HepG2 (cell line): ENCODE measurements at regions not wholly inside any gene's neighbourhood (a gene's known extent, or its start where the extent isn't known, plus 50 kb on each side); places are given as distances from the start of the nearest gene placed in this dataset.

Experiments
- ATAC-seq: fragments of 200-7000 bp; cut with Tn5 transposase; 3 replicates; pipeline ENCODE4 v1.9.1; 2020; ENCODE audit warnings: mild to moderate bottlenecking, moderate library complexity
- BruUV-seq: library from RNA; stranded (reverse); fragments of 400-500 nt; replicated peaks from 2 replicates; lab custom pipeline; 2021; lab: Mats Ljungman, UMichigan
- CTCF ChIA-PET: fragments of 300-600 bp; formaldehyde crosslinking; extraction: SDS; loops from one replicate; lab custom pipeline; 2021; ENCODE audit warnings: low total read pairs, inconsistent platforms, low intra/inter-chr PET ratio; lab: Yijun Ruan, JAX
- POLR2A ChIA-PET: fragments of 350-600 bp; sonication (Branson Sonifier 250); formaldehyde crosslinking; loops from one replicate; lab custom pipeline; 2020; ENCODE audit warnings: antibody characterized with exemption, inconsistent platforms; lab: Yijun Ruan, JAX
- DNase-seq: peaks from one replicate; pipeline ENCODE4 v3.0.0-alpha.2; 2015; ENCODE audit warnings: low spot score
- FAIRE-seq: peaks from 3 replicates; lab custom pipeline; 2011; peaks lifted over from hg19 to GRCh38; lab: Jason Lieb, UNC
- H2AFZ ChIP-seq: one replicate; pipeline ENCODE4 v1.6.1; 2011; ENCODE audit warnings: low read length, inconsistent platforms
- H3K27ac ChIP-seq: fragments of 300-600 bp; 3 replicates; pipeline ENCODE4 v1.8.0; 2011; ENCODE audit warnings: mixed run types, mild to moderate bottlenecking, mixed read lengths, low read length, inconsistent platforms; ENCODE audit not compliant: insufficient read depth; ENCODE audit errors: extremely low read length
- H3K27me3 ChIP-seq, 2 experiments: fragments of 200-600 bp in 1 of 2; 2 replicates in 1 of 2; 3 replicates in 1 of 2; pipeline versions ENCODE4 v1.6.0 to v1.8.0; 2011; ENCODE audit warnings: low read length in 2 of 2, mild to moderate bottlenecking in 2 of 2, moderate library complexity in 2 of 2, inconsistent platforms in 1 of 2; ENCODE audit not compliant: insufficient read depth in 2 of 2, control insufficient read depth in 1 of 2
- H3K36me3 ChIP-seq, 2 experiments: fragments of 200-600 bp in 1 of 2; replicated peaks in 1 of 2; 2 replicates in 1 of 2; 3 replicates in 1 of 2; pipeline versions ENCODE4 v1.5.1 to v1.8.0; 2011; ENCODE audit warnings: low read length in 2 of 2, inconsistent platforms in 1 of 2; ENCODE audit not compliant: insufficient read depth in 2 of 2, control insufficient read depth in 1 of 2
- H3K4me1 ChIP-seq: 2 replicates; pipeline ENCODE4 v1.5.1; 2012; ENCODE audit warnings: low read length, inconsistent platforms; ENCODE audit not compliant: insufficient read depth
- H3K4me2 ChIP-seq: 2 replicates; pipeline ENCODE4 v1.6.0; 2011; ENCODE audit warnings: low read depth, low read length, inconsistent platforms
- H3K4me3 ChIP-seq, 3 experiments: fragments of 200-600 bp in 1 of 3; sonication (generic), shearing (Covaris generic) in 1 of 3; replicated peaks in 1 of 3; 2 replicates each; pipeline ENCODE4 v1.5.1; 2011 to 2016; ENCODE audit warnings: low read length in 3 of 3, inconsistent platforms in 2 of 3, low read depth in 2 of 3, mild to moderate bottlenecking in 2 of 3, control low read depth in 1 of 3, mixed read lengths in 1 of 3; ENCODE audit not compliant: insufficient read depth in 1 of 3
- H3K79me2 ChIP-seq: one replicate; pipeline ENCODE4 v1.6.1; 2011; ENCODE audit warnings: low read length, inconsistent platforms; ENCODE audit not compliant: insufficient read depth
- H3K9ac ChIP-seq: 2 replicates; pipeline ENCODE4 v1.6.0; 2011; ENCODE audit warnings: mild to moderate bottlenecking, low read depth, low read length, inconsistent platforms; ENCODE audit not compliant: insufficient read depth
- H3K9me3 ChIP-seq: 2 replicates; pipeline ENCODE4 v1.5.1; 2012; ENCODE audit warnings: mild to moderate bottlenecking, low read length
- H4K20me1 ChIP-seq: 2 replicates; pipeline ENCODE4 v1.6.0; 2011; ENCODE audit warnings: inconsistent platforms, mild to moderate bottlenecking, low read length, moderate library complexity; ENCODE audit not compliant: insufficient read depth
- WGBS: methylation state at CpG from one replicate; pipeline ENCODE4 v1.1.6; 2017; ENCODE audit warnings: low lambda C conversion rate; 5-methylcytosine and 5-hydroxymethylcytosine counted together
- in situ Hi-C: cut with HindIII; loops from 2 replicates; pipeline ENCODE4 v1.10.0; 2017; ENCODE audit warnings: low pct_unique_long_range_greater_than_20kb; ENCODE audit not compliant: extremely low pct_ligation_motif_present
- intact Hi-C: fragments of 100-400 bp; cut with micrococcal nuclease; formaldehyde crosslinking; loops from one replicate; pipeline ENCODE4 v1.10.0; 2022; ENCODE audit not compliant: unreplicated experiment
- TF ChIP-seq, protein P1 (sequence below): sonication (generic); formaldehyde crosslinking; IDR thresholded peaks from 2 replicates; pipeline ENCODE4 v1.5.0; 2020; ENCODE audit warnings: mild to moderate bottlenecking, missing genetic modification reagents, borderline replicate concordance

DNA sequence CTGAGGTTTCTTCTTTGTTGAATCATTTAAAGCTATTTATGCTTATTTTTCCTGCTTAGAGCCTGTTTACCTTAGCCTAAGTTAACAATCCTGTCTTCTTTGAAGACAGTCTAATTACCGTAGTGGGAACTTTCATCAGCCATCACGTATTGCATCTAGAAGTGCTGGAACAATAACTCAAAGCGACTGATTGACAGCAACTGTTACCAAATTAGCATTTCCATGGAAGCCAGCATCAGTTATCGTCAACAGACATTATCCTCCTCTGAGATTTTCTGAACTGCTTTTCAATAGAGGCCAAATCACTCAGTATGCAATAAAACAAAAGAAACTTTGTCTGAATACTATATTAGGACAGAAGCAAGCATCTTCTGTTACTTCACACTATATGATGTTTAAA is 433.3 kb upstream of the SLITRK1 start:
- intact Hi-C loops = no loop called here
- Histone ChIP-seq H3K79me2 (no peaks in the 10 kb centered on the region), H3K4me1 (no peaks in the 10 kb centered on the region), H3K27ac (no peak overlapping the region), H3K4me3 (no peak overlapping the region), H3K9ac (no peak overlapping the region), H3K27me3 (no peaks in the 10 kb centered on the region)
- FAIRE-seq = no peak
- WGBS = under 1% methylated on average over 4 of the region's 4 CpGs
- ChIA-PET POLR2A (no interaction called here), CTCF (no interaction called here)
- BruUV-seq = no TSS peak
- in situ Hi-C loops = no loop called here
- no peak for DNase-seq
- no peak for ATAC-seq
- TF ChIP-seq, protein P1, sequence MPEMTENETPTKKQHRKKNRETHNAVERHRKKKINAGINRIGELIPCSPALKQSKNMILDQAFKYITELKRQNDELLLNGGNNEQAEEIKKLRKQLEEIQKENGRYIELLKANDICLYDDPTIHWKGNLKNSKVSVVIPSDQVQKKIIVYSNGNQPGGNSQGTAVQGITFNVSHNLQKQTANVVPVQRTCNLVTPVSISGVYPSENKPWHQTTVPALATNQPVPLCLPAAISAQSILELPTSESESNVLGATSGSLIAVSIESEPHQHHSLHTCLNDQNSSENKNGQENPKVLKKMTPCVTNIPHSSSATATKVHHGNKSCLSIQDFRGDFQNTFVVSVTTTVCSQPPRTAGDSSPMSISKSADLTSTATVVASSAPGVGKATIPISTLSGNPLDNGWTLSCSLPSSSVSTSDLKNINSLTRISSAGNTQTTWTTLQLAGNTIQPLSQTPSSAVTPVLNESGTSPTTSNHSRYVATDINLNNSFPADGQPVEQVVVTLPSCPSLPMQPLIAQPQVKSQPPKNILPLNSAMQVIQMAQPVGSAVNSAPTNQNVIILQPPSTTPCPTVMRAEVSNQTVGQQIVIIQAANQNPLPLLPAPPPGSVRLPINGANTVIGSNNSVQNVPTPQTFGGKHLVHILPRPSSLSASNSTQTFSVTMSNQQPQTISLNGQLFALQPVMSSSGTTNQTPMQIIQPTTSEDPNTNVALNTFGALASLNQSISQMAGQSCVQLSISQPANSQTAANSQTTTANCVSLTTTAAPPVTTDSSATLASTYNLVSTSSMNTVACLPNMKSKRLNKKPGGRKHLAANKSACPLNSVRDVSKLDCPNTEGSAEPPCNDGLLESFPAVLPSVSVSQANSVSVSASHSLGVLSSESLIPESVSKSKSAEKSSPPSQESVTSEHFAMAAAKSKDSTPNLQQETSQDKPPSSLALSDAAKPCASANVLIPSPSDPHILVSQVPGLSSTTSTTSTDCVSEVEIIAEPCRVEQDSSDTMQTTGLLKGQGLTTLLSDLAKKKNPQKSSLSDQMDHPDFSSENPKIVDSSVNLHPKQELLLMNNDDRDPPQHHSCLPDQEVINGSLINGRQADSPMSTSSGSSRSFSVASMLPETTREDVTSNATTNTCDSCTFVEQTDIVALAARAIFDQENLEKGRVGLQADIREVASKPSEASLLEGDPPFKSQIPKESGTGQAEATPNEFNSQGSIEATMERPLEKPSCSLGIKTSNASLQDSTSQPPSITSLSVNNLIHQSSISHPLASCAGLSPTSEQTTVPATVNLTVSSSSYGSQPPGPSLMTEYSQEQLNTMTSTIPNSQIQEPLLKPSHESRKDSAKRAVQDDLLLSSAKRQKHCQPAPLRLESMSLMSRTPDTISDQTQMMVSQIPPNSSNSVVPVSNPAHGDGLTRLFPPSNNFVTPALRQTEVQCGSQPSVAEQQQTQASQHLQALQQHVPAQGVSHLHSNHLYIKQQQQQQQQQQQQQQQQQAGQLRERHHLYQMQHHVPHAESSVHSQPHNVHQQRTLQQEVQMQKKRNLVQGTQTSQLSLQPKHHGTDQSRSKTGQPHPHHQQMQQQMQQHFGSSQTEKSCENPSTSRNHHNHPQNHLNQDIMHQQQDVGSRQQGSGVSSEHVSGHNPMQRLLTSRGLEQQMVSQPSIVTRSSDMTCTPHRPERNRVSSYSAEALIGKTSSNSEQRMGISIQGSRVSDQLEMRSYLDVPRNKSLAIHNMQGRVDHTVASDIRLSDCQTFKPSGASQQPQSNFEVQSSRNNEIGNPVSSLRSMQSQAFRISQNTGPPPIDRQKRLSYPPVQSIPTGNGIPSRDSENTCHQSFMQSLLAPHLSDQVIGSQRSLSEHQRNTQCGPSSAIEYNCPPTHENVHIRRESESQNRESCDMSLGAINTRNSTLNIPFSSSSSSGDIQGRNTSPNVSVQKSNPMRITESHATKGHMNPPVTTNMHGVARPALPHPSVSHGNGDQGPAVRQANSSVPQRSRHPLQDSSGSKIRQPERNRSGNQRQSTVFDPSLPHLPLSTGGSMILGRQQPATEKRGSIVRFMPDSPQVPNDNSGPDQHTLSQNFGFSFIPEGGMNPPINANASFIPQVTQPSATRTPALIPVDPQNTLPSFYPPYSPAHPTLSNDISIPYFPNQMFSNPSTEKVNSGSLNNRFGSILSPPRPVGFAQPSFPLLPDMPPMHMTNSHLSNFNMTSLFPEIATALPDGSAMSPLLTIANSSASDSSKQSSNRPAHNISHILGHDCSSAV (CRISPR knock-in tag) = no peak
- TF ChIP-seq, all 625 proteins: peak for 0
- H4K20me1 ChIP-seq = no peaks in the 10 kb centered on the region
- no peak overlapping the region for H2AFZ ChIP-seq
- no peak overlapping the region for H3K4me2 ChIP-seq
- H3K9me3 ChIP-seq = no peaks in the 10 kb centered on the region
- H3K36me3 ChIP-seq = no peaks in the 10 kb centered on the region
